Testis (tissue), 2 donors: ENCODE measurements at regions not wholly inside any gene's neighbourhood (a gene's known extent, or its start where the extent isn't known, plus 50 kb on each side); places are given as distances from the start of the nearest gene placed in this dataset.

Source experiments
- DNase-seq: peaks from one replicate; pipeline ENCODE4 v3.0.0-alpha.2; 2019
- H3K27ac ChIP-seq, 2 donors: fragments of 200-600 bp; sonication (generic); one replicate each; pipeline ENCODE4 v1.5.1; 2019
- H3K27me3 ChIP-seq: fragments of 200-600 bp; sonication (generic); one replicate; pipeline ENCODE4 v1.5.1; 2019
- H3K36me3 ChIP-seq: fragments of 200-600 bp; sonication (generic); one replicate; pipeline ENCODE4 v1.5.1; 2017; ENCODE audit warnings: low read depth; ENCODE audit errors: missing control alignments
- H3K4me1 ChIP-seq: fragments of 200-600 bp; sonication (generic); one replicate; pipeline ENCODE4 v1.5.1; 2019
- H3K4me3 ChIP-seq, 2 donors: fragments of 200-600 bp; sonication (generic); one replicate each; pipeline ENCODE4 v1.5.1; 2017 to 2019
- H3K9me3 ChIP-seq: fragments of 200-600 bp; sonication (generic); one replicate; pipeline ENCODE4 v1.5.1; 2017
- POLR2A ChIP-seq: fragments of 450-650 bp; IDR thresholded peaks from one replicate; pipeline ENCODE4 v1.6.1; 2017; ENCODE audit warnings: antibody characterized with exemption, mild to moderate bottlenecking, moderate library complexity
- WGBS, 2 donors: methylation state at CpG; one replicate each; pipeline ENCODE4 v1.1.5; 2018; 5-methylcytosine and 5-hydroxymethylcytosine counted together
- intact Hi-C: fragments of 100-400 bp; cut with DNase I; formaldehyde crosslinking; loops from one replicate; pipeline ENCODE4 v1.15.1; 2023; ENCODE audit warnings: low total_unique reads
- TF ChIP-seq, protein P1 (sequence below), 3 experiments: fragments of 450-650 bp in 2 of 3; fragments of 200-600 bp in 1 of 3; sonication (generic) in 1 of 3; IDR thresholded peaks; one replicate each; pipeline ENCODE4 v1.5.1; 2016 to 2019; ENCODE audit warnings: antibody characterized with exemption in 3 of 3, mild to moderate bottlenecking in 2 of 3, moderate library complexity in 1 of 3

DNA sequence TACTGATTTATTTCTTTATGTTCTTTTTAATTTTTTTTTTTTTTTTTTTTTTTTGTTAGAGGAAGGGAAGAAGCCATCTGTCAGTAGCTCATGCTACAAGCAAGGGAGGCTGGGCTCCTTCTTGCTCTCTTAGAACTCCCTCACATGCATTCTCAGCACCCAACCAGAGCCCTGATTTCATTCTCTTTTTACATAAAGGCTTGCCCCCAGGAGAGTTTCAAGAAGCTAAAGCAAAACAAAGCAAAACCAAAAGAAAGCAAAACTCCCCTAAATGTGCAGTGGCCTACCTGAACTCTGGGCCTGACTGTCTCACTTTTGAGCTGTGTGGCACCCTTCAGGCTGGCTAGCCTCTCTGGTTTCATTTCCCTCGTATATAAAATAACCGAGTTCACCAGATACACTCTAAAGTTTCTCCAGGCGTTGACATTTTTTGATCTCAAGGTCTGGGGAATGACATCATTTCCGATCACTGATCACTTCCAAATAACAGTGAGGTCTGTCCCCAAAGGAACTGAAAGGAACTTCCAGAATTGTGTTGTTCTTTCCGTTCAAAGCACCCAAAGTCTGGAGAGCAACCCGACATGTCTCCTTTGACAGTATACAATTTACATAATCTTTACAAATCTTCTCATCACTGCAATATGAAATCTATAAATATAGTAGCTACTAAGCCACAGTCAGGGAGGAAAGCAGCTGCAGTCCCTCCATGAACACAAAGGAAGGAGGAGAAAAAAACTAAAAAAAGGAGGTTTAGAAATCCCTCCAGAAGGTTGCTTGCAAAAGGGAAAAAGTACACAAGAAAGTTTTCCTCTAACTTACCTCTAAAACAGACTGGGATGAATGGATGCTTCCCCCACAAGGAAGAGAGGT, 145.6 kb upstream of the NCK2 start:
- no peak for DNase-seq
- TF ChIP-seq, protein P1, sequence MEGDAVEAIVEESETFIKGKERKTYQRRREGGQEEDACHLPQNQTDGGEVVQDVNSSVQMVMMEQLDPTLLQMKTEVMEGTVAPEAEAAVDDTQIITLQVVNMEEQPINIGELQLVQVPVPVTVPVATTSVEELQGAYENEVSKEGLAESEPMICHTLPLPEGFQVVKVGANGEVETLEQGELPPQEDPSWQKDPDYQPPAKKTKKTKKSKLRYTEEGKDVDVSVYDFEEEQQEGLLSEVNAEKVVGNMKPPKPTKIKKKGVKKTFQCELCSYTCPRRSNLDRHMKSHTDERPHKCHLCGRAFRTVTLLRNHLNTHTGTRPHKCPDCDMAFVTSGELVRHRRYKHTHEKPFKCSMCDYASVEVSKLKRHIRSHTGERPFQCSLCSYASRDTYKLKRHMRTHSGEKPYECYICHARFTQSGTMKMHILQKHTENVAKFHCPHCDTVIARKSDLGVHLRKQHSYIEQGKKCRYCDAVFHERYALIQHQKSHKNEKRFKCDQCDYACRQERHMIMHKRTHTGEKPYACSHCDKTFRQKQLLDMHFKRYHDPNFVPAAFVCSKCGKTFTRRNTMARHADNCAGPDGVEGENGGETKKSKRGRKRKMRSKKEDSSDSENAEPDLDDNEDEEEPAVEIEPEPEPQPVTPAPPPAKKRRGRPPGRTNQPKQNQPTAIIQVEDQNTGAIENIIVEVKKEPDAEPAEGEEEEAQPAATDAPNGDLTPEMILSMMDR (IDR thresholded peaks at IDR 0.05) = no peak
- no peak for TF ChIP-seq POLR2A
- WGBS, 2 donors = 63 to 90% methylated on average over 6 of the region's 6 CpGs
- Histone ChIP-seq H3K4me1 (peaks cover 33% of the 10 kb centered on the region), H3K36me3 (no peaks in the 10 kb centered on the region), H3K27ac (peak overlapping the region; percentile 47 to 63), H3K9me3 (no peaks in the 10 kb centered on the region), H3K4me3 (no peak overlapping the region), H3K27me3 (no peaks in the 10 kb centered on the region)
- intact Hi-C loops = no loop called here

DNA sequence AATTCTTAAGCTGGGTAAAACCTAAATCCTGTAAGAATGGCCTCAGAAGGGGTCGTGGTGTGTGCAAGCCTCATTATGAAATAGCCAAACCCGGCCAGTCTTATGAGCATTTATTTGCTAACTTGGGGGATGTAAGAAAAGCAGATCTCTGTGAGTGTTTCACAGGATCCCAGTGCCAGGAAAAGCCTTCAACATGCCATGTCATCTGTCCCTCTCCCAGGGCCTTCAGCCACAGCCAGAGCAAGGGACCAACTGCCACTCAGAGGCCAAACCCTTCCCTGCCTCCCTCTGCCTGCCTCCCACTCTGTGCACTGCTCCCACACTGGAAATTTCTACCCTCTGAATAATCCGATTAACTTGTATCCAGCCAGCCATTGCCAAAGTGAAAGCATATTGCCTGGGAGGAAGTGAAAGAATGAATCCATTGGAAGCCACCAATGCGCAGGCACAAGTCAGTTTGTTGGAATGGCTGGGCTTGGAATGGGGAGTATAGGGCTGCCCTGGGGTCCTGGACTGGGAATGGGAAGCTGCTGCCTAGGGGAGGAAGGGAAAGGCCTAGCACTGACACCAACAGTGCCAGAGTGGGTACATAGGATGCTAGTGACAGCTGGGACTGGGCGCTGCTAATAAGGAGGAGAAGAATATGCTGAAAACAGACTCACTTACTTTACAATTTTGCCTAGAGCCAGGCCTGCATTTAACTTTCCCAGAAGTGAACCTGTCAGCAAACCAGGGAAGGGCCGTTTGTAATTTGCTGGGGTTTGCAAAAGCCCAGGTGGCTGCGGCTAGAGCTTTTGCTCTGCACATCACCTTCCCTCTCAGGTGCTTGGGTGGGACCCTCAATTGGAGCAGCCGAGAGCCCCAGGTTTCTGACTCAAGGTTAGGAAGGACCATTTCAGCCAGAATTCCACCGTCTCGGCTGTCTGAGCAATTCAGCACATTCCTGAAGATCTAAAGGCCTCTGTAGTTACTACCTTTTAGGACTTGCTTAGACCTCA, 146.6 kb upstream of the NCK2 start:
- H3K9me3 ChIP-seq = no peaks in the 10 kb centered on the region
- intact Hi-C loops = no loop called here
- no peak overlapping the region for H3K4me3 ChIP-seq
- H3K27me3 ChIP-seq = no peaks in the 10 kb centered on the region
- DNase-seq = no peak
- H3K36me3 ChIP-seq = no peaks in the 10 kb centered on the region
- peaks cover 36% of the 10 kb centered on the region for H3K4me1 ChIP-seq
- peak overlapping the region in 1 of 2 donors; percentile 29 for H3K27ac ChIP-seq
- no peak for TF ChIP-seq POLR2A
- TF ChIP-seq, protein P1 (IDR thresholded peaks at IDR 0.05) = no peak
- WGBS, 2 donors = 79 to 88% methylated on average over 10 of the region's 10 CpGs

GRCh38 chr2:105597011-105597805, 147.5 kb upstream of the NCK2 start:
- Histone ChIP-seq H3K27ac (peak overlapping the region in 1 of 2 donors; percentile 29), H3K36me3 (no peaks in the 10 kb centered on the region), H3K27me3 (no peaks in the 10 kb centered on the region), H3K9me3 (no peaks in the 10 kb centered on the region), H3K4me3 (no peak overlapping the region), H3K4me1 (peaks cover 45% of the 10 kb centered on the region)
- DNase-seq = no peak
- 69 to 76% methylated on average over 15 of the region's 15 CpGs for WGBS, 2 donors
- intact Hi-C loops = no loop called here
- TF ChIP-seq, protein P1 (IDR thresholded peaks at IDR 0.05) = no peak
- TF ChIP-seq POLR2A = no peak

- H3K36me3 ChIP-seq = no peaks in the 10 kb centered on the region
- TF ChIP-seq POLR2A = no peak
- TF ChIP-seq, protein P1 (IDR thresholded peaks at IDR 0.05) = no peak
- H3K9me3 ChIP-seq = no peaks in the 10 kb centered on the region
- DNase-seq = no peak
- intact Hi-C loops = no loop called here
- H3K4me3 ChIP-seq = no peak overlapping the region
- H3K4me1 ChIP-seq = peaks cover 45% of the 10 kb centered on the region
- 81 to 84% methylated on average over 6 of the region's 6 CpGs for WGBS, 2 donors
- H3K27me3 ChIP-seq = no peaks in the 10 kb centered on the region
- H3K27ac ChIP-seq = no peak overlapping the region
Measured at GRCh38 chr2:105596411-105596921, 148.2 kb upstream of the NCK2 start.
